Neural progenitor cell (in vitro differentiated cells): ENCODE measurements at regions not wholly inside any gene's neighbourhood (a gene's known extent, or its start where the extent isn't known, plus 50 kb on each side); places are given as distances from the start of the nearest gene placed in this dataset.

Experiments
- DNase-seq: peaks from one replicate; pipeline ENCODE4 v3.0.0-alpha.2; 2016; ENCODE audit warnings: low spot score
- H2AFZ ChIP-seq: fragments of 200-600 bp; sonication (generic); replicated peaks from 2 replicates; pipeline ENCODE4 v1.6.1; 2016; ENCODE audit warnings: antibody characterized with exemption
- H3F3A ChIP-seq: fragments of 200-600 bp; sonication (generic); 2 replicates; pipeline ENCODE4 v1.6.1; 2016; ENCODE audit warnings: antibody characterized with exemption, low read depth
- H3K27ac ChIP-seq: fragments of 200-600 bp; sonication (generic); 2 replicates; pipeline ENCODE4 v1.5.1; 2016; ENCODE audit warnings: mild to moderate bottlenecking
- H3K27me3 ChIP-seq: fragments of 200-600 bp; sonication (generic); 2 replicates; pipeline ENCODE4 v1.6.1; 2016; ENCODE audit warnings: mild to moderate bottlenecking, moderate library complexity
- H3K36me3 ChIP-seq: fragments of 200-600 bp; sonication (generic); 2 replicates; pipeline ENCODE4 v1.5.1; 2016
- H3K4me1 ChIP-seq: fragments of 200-600 bp; sonication (generic); 2 replicates; pipeline ENCODE4 v1.6.1; 2016; ENCODE audit warnings: mixed run types
- H3K4me2 ChIP-seq: fragments of 200-600 bp; sonication (generic); 2 replicates; pipeline ENCODE4 v1.6.1; 2016
- H3K4me3 ChIP-seq: fragments of 200-600 bp; sonication (generic); 2 replicates; pipeline ENCODE4 v1.5.1; 2016
- H3K79me2 ChIP-seq: fragments of 200-600 bp; sonication (generic); 2 replicates; pipeline ENCODE4 v1.6.1; 2016; ENCODE audit warnings: low read depth
- H3K9ac ChIP-seq: fragments of 200-600 bp; sonication (generic); 2 replicates; pipeline ENCODE4 v1.6.1; 2016
- H3K9me3 ChIP-seq: fragments of 200-600 bp; sonication (generic); 2 replicates; pipeline ENCODE4 v1.5.1; 2016; ENCODE audit warnings: low read depth
- H4K20me1 ChIP-seq: fragments of 200-600 bp; sonication (generic); 2 replicates; pipeline ENCODE4 v1.6.1; 2016; ENCODE audit warnings: low read depth
- H3K27ac Mint-ChIP-seq: 3 replicates; pipeline ENCODE4 v1.8.0; 2021; ENCODE audit warnings: mixed read lengths
- H3K27me3 Mint-ChIP-seq: 2 replicates; pipeline ENCODE4 v1.8.0; 2022; ENCODE audit warnings: low read depth, mild to moderate bottlenecking, inconsistent platforms, moderate library complexity, mixed read lengths; ENCODE audit not compliant: insufficient read depth
- H3K36me3 Mint-ChIP-seq: 3 replicates; pipeline ENCODE4 v1.8.0; 2021; ENCODE audit warnings: mixed read lengths
- H3K4me1 Mint-ChIP-seq: 3 replicates; pipeline ENCODE4 v1.8.0; 2021; ENCODE audit warnings: mixed read lengths
- H3K4me3 Mint-ChIP-seq: 3 replicates; pipeline ENCODE4 v1.8.0; 2021; ENCODE audit warnings: mild to moderate bottlenecking, moderate library complexity, mixed read lengths
- H3K9me3 Mint-ChIP-seq: 3 replicates; pipeline ENCODE4 v1.8.0; 2020; ENCODE audit warnings: mixed read lengths
- CTCF ChIP-seq: fragments of 200-600 bp; sonication (generic); IDR thresholded peaks from 2 replicates; pipeline ENCODE4 v1.5.1; 2017; ENCODE audit warnings: antibody characterized with exemption, mild to moderate bottlenecking
- EZH2 ChIP-seq: fragments of 200-600 bp; sonication (generic); IDR thresholded peaks from 2 replicates; pipeline ENCODE4 v1.6.1; 2017; ENCODE audit warnings: antibody characterized with exemption, mild to moderate bottlenecking, moderate library complexity
- EZH2phosphoT487 ChIP-seq: fragments of 200-600 bp; sonication (generic); IDR thresholded peaks from 2 replicates; pipeline ENCODE4 v1.6.1; 2017; ENCODE audit warnings: antibody characterized with exemption

- H3K9me3 ChIP-seq, result no peaks in the 10 kb centered on the region
- no peak for DNase-seq
- H3K9ac ChIP-seq, result no peak overlapping the region
- no peak overlapping the region for H3K27ac ChIP-seq
- no peaks in the 10 kb centered on the region for H3F3A ChIP-seq
- H3K27ac Mint-ChIP-seq, result no peak overlapping the region
- H2AFZ ChIP-seq, result no peak overlapping the region
- no peak overlapping the region for H3K4me3 ChIP-seq
- H3K4me2 ChIP-seq, result no peak overlapping the region
- TF ChIP-seq EZH2phosphoT487 (no peak), EZH2 (no peak), CTCF (no peak)
- H3K4me1 Mint-ChIP-seq, result no peaks in the 10 kb centered on the region
- H3K27me3 Mint-ChIP-seq, result no peaks in the 10 kb centered on the region
- peaks cover 8% of the 10 kb centered on the region for H3K4me1 ChIP-seq
- no peaks in the 10 kb centered on the region for H3K9me3 Mint-ChIP-seq
- H3K36me3 Mint-ChIP-seq, result no peaks in the 10 kb centered on the region
- no peaks in the 10 kb centered on the region for H3K27me3 ChIP-seq
- no peaks in the 10 kb centered on the region for H3K36me3 ChIP-seq
- H4K20me1 ChIP-seq, result no peaks in the 10 kb centered on the region
- H3K79me2 ChIP-seq, result no peaks in the 10 kb centered on the region
- H3K4me3 Mint-ChIP-seq, result no peak overlapping the region
Observed at GRCh38 chr6:99814230-99814928, 179.6 kb downstream of the MCHR2 start.

- H3K9ac ChIP-seq, result no peak overlapping the region
- Mint-ChIP-seq H3K36me3 (no peaks in the 10 kb centered on the region), H3K27ac (no peak overlapping the region), H3K4me3 (no peak overlapping the region), H3K27me3 (peaks cover 2% of the 10 kb centered on the region), H3K4me1 (no peaks in the 10 kb centered on the region), H3K9me3 (no peaks in the 10 kb centered on the region)
- DNase-seq, result no peak
- no peak overlapping the region for H3K27ac ChIP-seq
- H3K4me1 ChIP-seq, result peaks cover 8% of the 10 kb centered on the region
- H3F3A ChIP-seq, result no peaks in the 10 kb centered on the region
- H2AFZ ChIP-seq, result no peak overlapping the region
- TF ChIP-seq EZH2phosphoT487 (no peak), EZH2 (no peak), CTCF (no peak)
- no peaks in the 10 kb centered on the region for H3K79me2 ChIP-seq
- no peaks in the 10 kb centered on the region for H4K20me1 ChIP-seq
- no peaks in the 10 kb centered on the region for H3K36me3 ChIP-seq
- no peaks in the 10 kb centered on the region for H3K27me3 ChIP-seq
- no peak overlapping the region for H3K4me2 ChIP-seq
- no peaks in the 10 kb centered on the region for H3K9me3 ChIP-seq
- H3K4me3 ChIP-seq, result no peak overlapping the region
Observed at GRCh38 chr6:99816795-99817194, 177.2 kb downstream of the MCHR2 start.

DNA sequence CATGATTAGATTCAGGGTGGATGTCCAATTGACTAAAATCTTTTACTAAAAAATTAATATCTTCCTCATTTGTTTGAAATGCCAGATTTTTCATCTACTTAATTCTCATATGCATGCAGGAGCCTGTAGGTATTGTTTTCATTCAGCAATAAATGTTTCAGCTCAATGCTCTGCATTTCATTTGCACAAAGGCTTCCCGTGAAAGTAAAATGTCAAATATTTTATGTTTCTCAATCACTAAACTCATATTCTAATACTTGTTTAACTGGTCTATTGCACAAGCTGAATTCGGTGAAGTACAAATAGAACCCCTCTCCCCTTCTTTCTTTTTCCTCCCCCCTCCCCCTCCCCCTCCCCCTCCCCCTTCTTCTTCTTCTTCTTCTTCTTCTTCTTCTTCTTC is 175.9 kb downstream of the MCHR2 start:
- no peaks in the 10 kb centered on the region for H3K9me3 ChIP-seq
- no peak overlapping the region for H3K4me3 ChIP-seq
- Mint-ChIP-seq H3K36me3 (no peaks in the 10 kb centered on the region), H3K9me3 (no peaks in the 10 kb centered on the region), H3K4me3 (no peak overlapping the region), H3K27me3 (peaks cover 2% of the 10 kb centered on the region), H3K4me1 (peaks cover 8% of the 10 kb centered on the region), H3K27ac (no peak overlapping the region)
- H2AFZ ChIP-seq, result no peak overlapping the region
- H3K36me3 ChIP-seq, result no peaks in the 10 kb centered on the region
- H4K20me1 ChIP-seq, result no peaks in the 10 kb centered on the region
- no peak for TF ChIP-seq EZH2phosphoT487
- no peak overlapping the region for H3K4me2 ChIP-seq
- H3F3A ChIP-seq, result peaks cover 4% of the 10 kb centered on the region
- no peak for DNase-seq
- H3K27ac ChIP-seq, result no peak overlapping the region
- peaks cover 5% of the 10 kb centered on the region for H3K4me1 ChIP-seq
- no peaks in the 10 kb centered on the region for H3K27me3 ChIP-seq
- no peaks in the 10 kb centered on the region for H3K79me2 ChIP-seq
- H3K9ac ChIP-seq, result no peak overlapping the region

DNA sequence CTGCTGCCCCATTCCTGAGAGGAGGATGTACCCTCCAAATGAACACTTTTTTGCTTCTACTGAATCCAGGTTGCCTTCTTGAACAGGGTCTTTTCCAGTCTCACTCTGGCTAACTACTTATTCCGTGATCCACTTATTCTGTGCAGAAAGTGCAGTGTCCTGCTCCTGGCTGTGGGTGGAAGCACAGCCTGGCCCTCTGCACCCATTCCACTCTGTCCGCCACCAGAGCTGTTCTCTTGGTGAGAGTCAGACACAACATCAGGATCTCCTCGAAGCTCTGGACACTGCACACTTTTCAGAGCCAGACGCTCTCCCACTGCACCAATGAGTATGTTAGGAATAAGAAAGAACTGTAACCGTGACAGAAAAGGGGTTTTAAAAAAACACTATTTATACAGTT is 174.2 kb downstream of the MCHR2 start:
- no peak overlapping the region for H3K9ac ChIP-seq
- no peak overlapping the region for H3K4me3 ChIP-seq
- H3K79me2 ChIP-seq, result no peaks in the 10 kb centered on the region
- TF ChIP-seq CTCF, result no peak
- TF ChIP-seq EZH2phosphoT487, result no peak
- no peak for TF ChIP-seq EZH2
- Mint-ChIP-seq H3K36me3 (no peaks in the 10 kb centered on the region), H3K9me3 (no peaks in the 10 kb centered on the region), H3K4me1 (peaks cover 11% of the 10 kb centered on the region), H3K4me3 (no peak overlapping the region), H3K27ac (peak overlapping the region; percentile 32), H3K27me3 (peaks cover 2% of the 10 kb centered on the region)
- H3K27ac ChIP-seq, result no peak overlapping the region
- H3K4me1 ChIP-seq, result peaks cover 5% of the 10 kb centered on the region
- H3K9me3 ChIP-seq, result no peaks in the 10 kb centered on the region
- H3F3A ChIP-seq, result peaks cover 4% of the 10 kb centered on the region
- DNase-seq, result no peak
- H3K4me2 ChIP-seq, result no peak overlapping the region
- H4K20me1 ChIP-seq, result no peaks in the 10 kb centered on the region
- no peaks in the 10 kb centered on the region for H3K27me3 ChIP-seq
- no peak overlapping the region for H2AFZ ChIP-seq
- no peaks in the 10 kb centered on the region for H3K36me3 ChIP-seq
